ENCODE measurements at regions not wholly inside any gene's neighbourhood (a gene's known extent, or its start where the extent isn't known, plus 50 kb on each side); places are given as distances from the start of the nearest gene placed in this dataset.

- TF ChIP-seq CTCF (IDR thresholded peaks at IDR 0.05; ENCODE audit: borderline replicate concordance, control extremely low read depth, extremely low read depth, insufficient read depth, missing control alignments) = no peak
- no peak for DNase-seq (ENCODE audit: low spot score)
- in situ Hi-C loops (cut with MboI; ENCODE audit: low sequenced_read_pairs, unreplicated experiment) = no loop called here
These were observed 49.9 kb upstream of the SSBP2 start for GRCh38 chr5:81800797-81801196.
